Glutamatergic neuron (in vitro differentiated cells): ENCODE measurements at regions not wholly inside any gene's neighbourhood (a gene's known extent, or its start where the extent isn't known, plus 50 kb on each side); places are given as distances from the start of the nearest gene placed in this dataset.

Experiments
- DNase-seq: peaks from one replicate; pipeline ENCODE4 v3.0.0; 2022
- H3K27ac Mint-ChIP-seq: one replicate; pipeline ENCODE4 v1.8.0; 2020; ENCODE audit warnings: mild to moderate bottlenecking, mixed read lengths, inconsistent platforms; ENCODE audit not compliant: unreplicated experiment
- H3K27me3 Mint-ChIP-seq: one replicate; pipeline ENCODE4 v1.8.0; 2020; ENCODE audit warnings: mild to moderate bottlenecking, moderate library complexity, mixed read lengths, inconsistent platforms; ENCODE audit not compliant: unreplicated experiment
- H3K36me3 Mint-ChIP-seq: one replicate; pipeline ENCODE4 v1.8.0; 2020; ENCODE audit warnings: mild to moderate bottlenecking, mixed read lengths, inconsistent platforms; ENCODE audit not compliant: unreplicated experiment
- H3K4me1 Mint-ChIP-seq: one replicate; pipeline ENCODE4 v1.8.0; 2020; ENCODE audit warnings: mild to moderate bottlenecking, low read depth, mixed read lengths, inconsistent platforms; ENCODE audit not compliant: unreplicated experiment
- H3K4me3 Mint-ChIP-seq: one replicate; pipeline ENCODE4 v1.8.0; 2020; ENCODE audit warnings: mild to moderate bottlenecking, mixed read lengths, inconsistent platforms; ENCODE audit not compliant: unreplicated experiment
- H3K9me3 Mint-ChIP-seq: one replicate; pipeline ENCODE4 v1.8.0; 2020; ENCODE audit warnings: mild to moderate bottlenecking, moderate library complexity, mixed read lengths, inconsistent platforms; ENCODE audit not compliant: unreplicated experiment
- TF ChIP-seq, protein P1 (sequence below): fragments of 200-600 bp; sonication (generic); IDR thresholded peaks from one replicate; pipeline ENCODE4 v1.5.0; 2021; ENCODE audit not compliant: partially characterized antibody, unreplicated experiment

- H3K4me3 Mint-ChIP-seq = no peak overlapping the region
- H3K36me3 Mint-ChIP-seq = no peaks in the 10 kb centered on the region
- no peaks in the 10 kb centered on the region for H3K9me3 Mint-ChIP-seq
- TF ChIP-seq, protein P1, sequence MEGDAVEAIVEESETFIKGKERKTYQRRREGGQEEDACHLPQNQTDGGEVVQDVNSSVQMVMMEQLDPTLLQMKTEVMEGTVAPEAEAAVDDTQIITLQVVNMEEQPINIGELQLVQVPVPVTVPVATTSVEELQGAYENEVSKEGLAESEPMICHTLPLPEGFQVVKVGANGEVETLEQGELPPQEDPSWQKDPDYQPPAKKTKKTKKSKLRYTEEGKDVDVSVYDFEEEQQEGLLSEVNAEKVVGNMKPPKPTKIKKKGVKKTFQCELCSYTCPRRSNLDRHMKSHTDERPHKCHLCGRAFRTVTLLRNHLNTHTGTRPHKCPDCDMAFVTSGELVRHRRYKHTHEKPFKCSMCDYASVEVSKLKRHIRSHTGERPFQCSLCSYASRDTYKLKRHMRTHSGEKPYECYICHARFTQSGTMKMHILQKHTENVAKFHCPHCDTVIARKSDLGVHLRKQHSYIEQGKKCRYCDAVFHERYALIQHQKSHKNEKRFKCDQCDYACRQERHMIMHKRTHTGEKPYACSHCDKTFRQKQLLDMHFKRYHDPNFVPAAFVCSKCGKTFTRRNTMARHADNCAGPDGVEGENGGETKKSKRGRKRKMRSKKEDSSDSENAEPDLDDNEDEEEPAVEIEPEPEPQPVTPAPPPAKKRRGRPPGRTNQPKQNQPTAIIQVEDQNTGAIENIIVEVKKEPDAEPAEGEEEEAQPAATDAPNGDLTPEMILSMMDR = no peak
- H3K27me3 Mint-ChIP-seq = no peaks in the 10 kb centered on the region
- no peak for DNase-seq
- no peaks in the 10 kb centered on the region for H3K4me1 Mint-ChIP-seq
- no peak overlapping the region for H3K27ac Mint-ChIP-seq
These were observed 680.5 kb downstream of the MECOM start for GRCh38 chr3:168983046-168983445.

GRCh38 chr3:168981396-168981795 is 682.1 kb downstream of the MECOM start:
- no peaks in the 10 kb centered on the region for H3K36me3 Mint-ChIP-seq
- no peak overlapping the region for H3K27ac Mint-ChIP-seq

GRCh38 chr3:168977716-168978374 is 685.7 kb downstream of the MECOM start:
- Mint-ChIP-seq H3K9me3 (no peaks in the 10 kb centered on the region), H3K27ac (no peak overlapping the region), H3K27me3 (no peaks in the 10 kb centered on the region), H3K36me3 (no peaks in the 10 kb centered on the region), H3K4me1 (no peaks in the 10 kb centered on the region), H3K4me3 (no peak overlapping the region)
- TF ChIP-seq, protein P1 = no peak
- no peak for DNase-seq

More at GRCh38 chr3:168981396-168981795, 682.1 kb downstream of the MECOM start:
- TF ChIP-seq, protein P1 = no peak
- Mint-ChIP-seq H3K4me1 (no peaks in the 10 kb centered on the region), H3K9me3 (no peaks in the 10 kb centered on the region), H3K4me3 (no peak overlapping the region), H3K27me3 (no peaks in the 10 kb centered on the region)
- DNase-seq = no peak

DNA sequence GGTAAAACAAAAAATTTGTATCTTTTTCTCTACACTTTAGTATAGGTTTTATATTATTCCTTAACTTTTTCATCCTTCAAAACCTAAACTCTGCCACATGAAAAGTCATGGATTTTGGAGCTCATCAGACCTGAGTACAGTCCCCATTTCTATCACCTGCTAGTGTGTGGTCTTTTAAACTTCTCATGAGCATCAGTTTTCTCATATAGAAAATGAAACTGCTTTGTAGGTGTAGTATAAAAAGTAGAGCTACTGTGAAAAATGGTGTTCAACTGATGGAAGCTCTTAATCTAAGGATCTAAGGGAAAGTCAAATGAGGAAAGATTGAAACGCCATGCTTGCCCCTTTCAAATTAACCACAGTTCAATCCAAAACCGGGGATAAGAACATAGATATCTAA is 686.5 kb downstream of the MECOM start:
- H3K4me3 Mint-ChIP-seq = no peak overlapping the region
- no peak overlapping the region for H3K27ac Mint-ChIP-seq
- H3K27me3 Mint-ChIP-seq = no peaks in the 10 kb centered on the region
- TF ChIP-seq, protein P1 = no peak
- DNase-seq = no peak
- no peaks in the 10 kb centered on the region for H3K4me1 Mint-ChIP-seq
- H3K9me3 Mint-ChIP-seq = no peaks in the 10 kb centered on the region
- H3K36me3 Mint-ChIP-seq = no peaks in the 10 kb centered on the region

GRCh38 chr3:168975576-168975975 is 687.9 kb downstream of the MECOM start:
- Mint-ChIP-seq H3K27me3 (no peaks in the 10 kb centered on the region), H3K9me3 (no peaks in the 10 kb centered on the region), H3K36me3 (no peaks in the 10 kb centered on the region), H3K27ac (no peak overlapping the region), H3K4me1 (no peaks in the 10 kb centered on the region), H3K4me3 (no peak overlapping the region)
- TF ChIP-seq, protein P1 = no peak
- no peak for DNase-seq
